Psoas muscle (tissue), 7 donors: ENCODE measurements at regions not wholly inside any gene's neighbourhood (a gene's known extent, or its start where the extent isn't known, plus 50 kb on each side); places are given as distances from the start of the nearest gene placed in this dataset.

ENCODE experiments used
- ATAC-seq, 4 donors: fragments of 200-7000 bp; cut with Tn5 transposase; one replicate each; pipeline ENCODE4 v1.9.1; 2020; ENCODE audit warnings: moderate library complexity in 3 of 4, mild to moderate bottlenecking in 2 of 4
- DNase-seq, 2 donors: peaks; one replicate each; pipeline ENCODE4 v3.0.0-alpha.2; 2020
- H3K27ac ChIP-seq: fragments of 200-600 bp; one replicate; pipeline ENCODE4 v1.8.0; 2022
- H3K27me3 ChIP-seq, 3 donors: fragments of 200-600 bp in 1 of 3; one replicate each; pipeline versions ENCODE4 v1.6.1 to v1.8.0; 2013 to 2022; ENCODE audit warnings: low read length in 2 of 3, mild to moderate bottlenecking in 2 of 3, moderate library complexity in 1 of 3; ENCODE audit not compliant: insufficient read depth in 3 of 3
- H3K36me3 ChIP-seq, 2 donors: fragments of 200-600 bp in 1 of 2; one replicate each; pipeline versions ENCODE4 v1.6.1 to v1.8.0; 2013 to 2022; ENCODE audit warnings: low read depth in 1 of 2, mild to moderate bottlenecking in 1 of 2, moderate library complexity in 1 of 2; ENCODE audit not compliant: insufficient read depth in 1 of 2
- H3K4me1 ChIP-seq: fragments of 200-600 bp; one replicate; pipeline ENCODE4 v1.8.0; 2022
- H3K4me3 ChIP-seq: fragments of 200-600 bp; one replicate; pipeline ENCODE4 v1.8.0; 2022; ENCODE audit warnings: mild to moderate bottlenecking
- H3K9me3 ChIP-seq: fragments of 200-600 bp; one replicate; pipeline ENCODE4 v1.8.0; 2022
- CTCF ChIP-seq: fragments of 200-600 bp; IDR thresholded peaks from one replicate; pipeline ENCODE4 v1.8.0; 2022; ENCODE audit warnings: antibody characterized with exemption
- WGBS, 3 donors: extraction: QIAGEN DNeasy Blood & Tissue Kit; methylation state at CpG; one replicate each; pipeline versions ENCODE4 v1.1.6 to v1.1.7; 2013; 5-methylcytosine and 5-hydroxymethylcytosine counted together
- intact Hi-C, 2 donors: fragments of 100-400 bp; cut with DNase I; formaldehyde crosslinking; loops; one replicate each; pipeline versions ENCODE4 v1.11.0 to v1.14.2; 2022
- donor health status: healthy with polysubstance abuse.
- donor health status: DM: no; HTN: no; CAD: no; lungs with moderate emphysema.
- donor health status: Bipolar disorder and iron deficiency.
- donor health status: healthy.
- donor health status: DM: yes; HTN: yes; CAD: no.
- donor health status: DM: no; HTN: no; CAD: no.
- donor health status: DM: yes; HTN: yes; CAD: no.

- 73 to 85% (median 79%) methylated on average over 4 of the region's 4 CpGs for WGBS, 3 donors
Measured at GRCh38 chr9:4381744-4382143, 81.9 kb upstream of the GLIS3 start.

GRCh38 chr9:4380406-4380805 lies 80.5 kb upstream of the GLIS3 start:
- no peaks in the 10 kb centered on the region for H3K36me3 ChIP-seq
- TF ChIP-seq CTCF = no peak
- intact Hi-C loops = loop anchor here in 1 of 2 donors (5.0 kb wide), 1 partner anchor 257 kb away; no protein-coding TSS in a partner anchor

More at GRCh38 chr9:4381744-4382143, 81.9 kb upstream of the GLIS3 start:
- H3K27ac ChIP-seq = no peak overlapping the region
- no peaks in the 10 kb centered on the region for H3K27me3 ChIP-seq
- no peaks in the 10 kb centered on the region for H3K4me1 ChIP-seq
- no peak for ATAC-seq
- no peaks in the 10 kb centered on the region for H3K36me3 ChIP-seq
- TF ChIP-seq CTCF = no peak
- no peaks in the 10 kb centered on the region for H3K9me3 ChIP-seq
- DNase-seq = no peak
- H3K4me3 ChIP-seq = no peak overlapping the region
- intact Hi-C loops = loop anchor here (2.0 to 5.0 kb wide), 2 partner anchors 256 to 259 kb away; no protein-coding TSS in a partner anchor

GRCh38 chr9:4375424-4376200 lies 75.7 kb upstream of the GLIS3 start:
- ATAC-seq = no peak
- 43 to 50% (median 45%) methylated on average over 7 of the region's 7 CpGs for WGBS, 3 donors
- peak; percentile 38 for TF ChIP-seq CTCF

More at GRCh38 chr9:4380406-4380805, 80.5 kb upstream of the GLIS3 start:
- Histone ChIP-seq H3K4me1 (no peaks in the 10 kb centered on the region), H3K9me3 (no peaks in the 10 kb centered on the region), H3K4me3 (no peak overlapping the region), H3K27me3 (peaks cover 0 to 4% (median 0%) of the 10 kb centered on the region in 3 donors), H3K27ac (no peak overlapping the region)
- 88 to 92% (median 91%) methylated on average over 2 of the region's 2 CpGs for WGBS, 3 donors
- DNase-seq = no peak
- ATAC-seq = no peak

GRCh38 chr9:4371108-4371507 lies 71.2 kb upstream of the GLIS3 start:
- peak in 1 of 4 donors; percentile 36 for ATAC-seq
- WGBS, 3 donors = 39 to 60% (median 47%) methylated on average over 5 of the region's 5 CpGs
- H3K36me3 ChIP-seq = no peaks in the 10 kb centered on the region
- no peak for TF ChIP-seq CTCF
- H3K4me3 ChIP-seq = no peak overlapping the region
- peaks cover 0 to 3% (median 2%) of the 10 kb centered on the region in 3 donors for H3K27me3 ChIP-seq
- DNase-seq = no peak
- intact Hi-C loops = loop anchor here in 1 of 2 donors (10.0 kb wide), 1 partner anchor 1506 kb away; no protein-coding TSS in a partner anchor
- H3K4me1 ChIP-seq = no peaks in the 10 kb centered on the region
- no peak overlapping the region for H3K27ac ChIP-seq
- H3K9me3 ChIP-seq = no peaks in the 10 kb centered on the region

More at GRCh38 chr9:4375424-4376200, 75.7 kb upstream of the GLIS3 start:
- intact Hi-C loops = loop anchor here in 1 of 2 donors (10.0 kb wide), 1 partner anchor 1511 kb away; no protein-coding TSS in a partner anchor
- H3K27me3 ChIP-seq = peaks cover 0 to 4% (median 2%) of the 10 kb centered on the region in 3 donors
- DNase-seq = no peak
- no peak overlapping the region for H3K27ac ChIP-seq
- no peaks in the 10 kb centered on the region for H3K36me3 ChIP-seq
- no peak overlapping the region for H3K4me3 ChIP-seq
- H3K4me1 ChIP-seq = no peaks in the 10 kb centered on the region
- no peaks in the 10 kb centered on the region for H3K9me3 ChIP-seq
